ENCODE measurements at regions not wholly inside any gene's neighbourhood (a gene's known extent, or its start where the extent isn't known, plus 50 kb on each side); places are given as distances from the start of the nearest gene placed in this dataset.
A peak's percentile ranks its signal among the peaks of the same experiment; 100 is the strongest.

DNA sequence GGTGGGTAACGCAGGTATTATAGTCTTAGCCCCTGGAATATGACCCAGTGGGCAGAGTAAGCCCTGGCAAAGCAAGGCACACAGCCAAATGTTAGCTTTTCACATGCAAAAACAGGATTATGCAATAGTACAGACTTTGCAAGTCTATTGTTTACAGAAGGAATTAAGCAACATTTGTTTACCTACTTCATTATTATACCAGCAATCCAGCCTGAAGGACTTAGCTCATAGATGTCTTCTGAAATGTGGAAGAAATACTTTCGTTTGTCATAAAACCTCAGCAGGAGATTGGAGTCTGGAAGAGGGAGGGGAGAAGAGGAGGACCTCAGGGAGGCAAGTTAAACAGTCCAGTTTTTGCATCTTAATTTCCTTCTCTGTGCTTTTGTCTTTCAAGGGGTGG is 226.7 kb upstream of the CENPE start (continued):
- TF ChIP-seq, protein P1, sequence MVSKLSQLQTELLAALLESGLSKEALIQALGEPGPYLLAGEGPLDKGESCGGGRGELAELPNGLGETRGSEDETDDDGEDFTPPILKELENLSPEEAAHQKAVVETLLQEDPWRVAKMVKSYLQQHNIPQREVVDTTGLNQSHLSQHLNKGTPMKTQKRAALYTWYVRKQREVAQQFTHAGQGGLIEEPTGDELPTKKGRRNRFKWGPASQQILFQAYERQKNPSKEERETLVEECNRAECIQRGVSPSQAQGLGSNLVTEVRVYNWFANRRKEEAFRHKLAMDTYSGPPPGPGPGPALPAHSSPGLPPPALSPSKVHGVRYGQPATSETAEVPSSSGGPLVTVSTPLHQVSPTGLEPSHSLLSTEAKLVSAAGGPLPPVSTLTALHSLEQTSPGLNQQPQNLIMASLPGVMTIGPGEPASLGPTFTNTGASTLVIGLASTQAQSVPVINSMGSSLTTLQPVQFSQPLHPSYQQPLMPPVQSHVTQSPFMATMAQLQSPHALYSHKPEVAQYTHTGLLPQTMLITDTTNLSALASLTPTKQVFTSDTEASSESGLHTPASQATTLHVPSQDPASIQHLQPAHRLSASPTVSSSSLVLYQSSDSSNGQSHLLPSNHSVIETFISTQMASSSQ (IDR thresholded peaks at IDR 0.05; ENCODE audit: low read depth): no peak
- TF ChIP-seq, protein P1 (CRISPR knock-in tag; IDR thresholded peaks at IDR 0.05; ENCODE audit: borderline replicate concordance): no peak
- TF ChIP-seq FIP1L1 (IDR thresholded peaks at IDR 0.05; ENCODE audit: borderline replicate concordance, insufficient read depth, low read depth, low read length) (no peak), DMAP1 (CRISPR knock-in tag; IDR thresholded peaks at IDR 0.05) (no peak), CREM (IDR thresholded peaks at IDR 0.05) (no peak), CREM (CRISPR knock-in tag; IDR thresholded peaks at IDR 0.05) (no peak), ZNF550 (CRISPR knock-in tag; IDR thresholded peaks at IDR 0.05; ENCODE audit: borderline replicate concordance) (no peak), TEAD2 (CRISPR knock-in tag; IDR thresholded peaks at IDR 0.05) (no peak), ZSCAN12 (CRISPR knock-in tag; IDR thresholded peaks at IDR 0.05) (no peak), ZFP90 (CRISPR knock-in tag; IDR thresholded peaks at IDR 0.05; ENCODE audit: borderline replicate concordance) (no peak), ZBTB3 (CRISPR knock-in tag; IDR thresholded peaks at IDR 0.05; ENCODE audit: borderline replicate concordance, low read depth) (no peak), CBFB (CRISPR knock-in tag; IDR thresholded peaks at IDR 0.05) (no peak), ZNF34 (CRISPR knock-in tag; IDR thresholded peaks at IDR 0.05; ENCODE audit: borderline replicate concordance) (no peak), FOXA1 (IDR thresholded peaks at IDR 0.05) (peak; percentile 53; the same call in 1 of the 2 replicates), FOXA1 (CRISPR knock-in tag; IDR thresholded peaks at IDR 0.05) (peak; percentile 83), ARNT (IDR thresholded peaks at IDR 0.05) (no peak), BRD4 (CRISPR knock-in tag; IDR thresholded peaks at IDR 0.05) (no peak), TRIM24 (CRISPR knock-in tag; IDR thresholded peaks at IDR 0.05) (peak; percentile 44; the same call in 1 of the 2 replicates), KDM6A (CRISPR knock-in tag; IDR thresholded peaks at IDR 0.05; ENCODE audit: low read depth) (no peak), ATF7 (IDR thresholded peaks at IDR 0.05) (0 out of 2 replicates have a peak, but pooled peaks have one; percentile 40), ATF7 (CRISPR knock-in tag; IDR thresholded peaks at IDR 0.05) (no peak), ZMAT3 (CRISPR knock-in tag; conservative IDR thresholded peaks at IDR 0.05) (no peak), SCMH1 (CRISPR knock-in tag; IDR thresholded peaks at IDR 0.05; ENCODE audit: borderline replicate concordance) (no peak)
- TF ChIP-seq, protein P2, sequence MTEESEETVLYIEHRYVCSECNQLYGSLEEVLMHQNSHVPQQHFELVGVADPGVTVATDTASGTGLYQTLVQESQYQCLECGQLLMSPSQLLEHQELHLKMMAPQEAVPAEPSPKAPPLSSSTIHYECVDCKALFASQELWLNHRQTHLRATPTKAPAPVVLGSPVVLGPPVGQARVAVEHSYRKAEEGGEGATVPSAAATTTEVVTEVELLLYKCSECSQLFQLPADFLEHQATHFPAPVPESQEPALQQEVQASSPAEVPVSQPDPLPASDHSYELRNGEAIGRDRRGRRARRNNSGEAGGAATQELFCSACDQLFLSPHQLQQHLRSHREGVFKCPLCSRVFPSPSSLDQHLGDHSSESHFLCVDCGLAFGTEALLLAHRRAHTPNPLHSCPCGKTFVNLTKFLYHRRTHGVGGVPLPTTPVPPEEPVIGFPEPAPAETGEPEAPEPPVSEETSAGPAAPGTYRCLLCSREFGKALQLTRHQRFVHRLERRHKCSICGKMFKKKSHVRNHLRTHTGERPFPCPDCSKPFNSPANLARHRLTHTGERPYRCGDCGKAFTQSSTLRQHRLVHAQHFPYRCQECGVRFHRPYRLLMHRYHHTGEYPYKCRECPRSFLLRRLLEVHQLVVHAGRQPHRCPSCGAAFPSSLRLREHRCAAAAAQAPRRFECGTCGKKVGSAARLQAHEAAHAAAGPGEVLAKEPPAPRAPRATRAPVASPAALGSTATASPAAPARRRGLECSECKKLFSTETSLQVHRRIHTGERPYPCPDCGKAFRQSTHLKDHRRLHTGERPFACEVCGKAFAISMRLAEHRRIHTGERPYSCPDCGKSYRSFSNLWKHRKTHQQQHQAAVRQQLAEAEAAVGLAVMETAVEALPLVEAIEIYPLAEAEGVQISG (CRISPR knock-in tag; IDR thresholded peaks at IDR 0.05): no peak
- TF ChIP-seq, protein P3, sequence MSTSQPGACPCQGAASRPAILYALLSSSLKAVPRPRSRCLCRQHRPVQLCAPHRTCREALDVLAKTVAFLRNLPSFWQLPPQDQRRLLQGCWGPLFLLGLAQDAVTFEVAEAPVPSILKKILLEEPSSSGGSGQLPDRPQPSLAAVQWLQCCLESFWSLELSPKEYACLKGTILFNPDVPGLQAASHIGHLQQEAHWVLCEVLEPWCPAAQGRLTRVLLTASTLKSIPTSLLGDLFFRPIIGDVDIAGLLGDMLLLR (CRISPR knock-in tag; IDR thresholded peaks at IDR 0.05): no peak
- TF ChIP-seq, protein P4, sequence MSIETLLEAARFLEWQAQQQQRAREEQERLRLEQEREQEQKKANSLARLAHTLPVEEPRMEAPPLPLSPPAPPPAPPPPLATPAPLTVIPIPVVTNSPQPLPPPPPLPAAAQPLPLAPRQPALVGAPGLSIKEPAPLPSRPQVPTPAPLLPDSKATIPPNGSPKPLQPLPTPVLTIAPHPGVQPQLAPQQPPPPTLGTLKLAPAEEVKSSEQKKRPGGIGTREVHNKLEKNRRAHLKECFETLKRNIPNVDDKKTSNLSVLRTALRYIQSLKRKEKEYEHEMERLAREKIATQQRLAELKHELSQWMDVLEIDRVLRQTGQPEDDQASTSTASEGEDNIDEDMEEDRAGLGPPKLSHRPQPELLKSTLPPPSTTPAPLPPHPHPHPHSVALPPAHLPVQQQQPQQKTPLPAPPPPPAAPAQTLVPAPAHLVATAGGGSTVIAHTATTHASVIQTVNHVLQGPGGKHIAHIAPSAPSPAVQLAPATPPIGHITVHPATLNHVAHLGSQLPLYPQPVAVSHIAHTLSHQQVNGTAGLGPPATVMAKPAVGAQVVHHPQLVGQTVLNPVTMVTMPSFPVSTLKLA (IDR thresholded peaks at IDR 0.05): no peak

Measured in HepG2 (cell line).